ENCODE measurements at regions not wholly inside any gene's neighbourhood (a gene's known extent, or its start where the extent isn't known, plus 50 kb on each side); places are given as distances from the start of the nearest gene placed in this dataset.

DNA sequence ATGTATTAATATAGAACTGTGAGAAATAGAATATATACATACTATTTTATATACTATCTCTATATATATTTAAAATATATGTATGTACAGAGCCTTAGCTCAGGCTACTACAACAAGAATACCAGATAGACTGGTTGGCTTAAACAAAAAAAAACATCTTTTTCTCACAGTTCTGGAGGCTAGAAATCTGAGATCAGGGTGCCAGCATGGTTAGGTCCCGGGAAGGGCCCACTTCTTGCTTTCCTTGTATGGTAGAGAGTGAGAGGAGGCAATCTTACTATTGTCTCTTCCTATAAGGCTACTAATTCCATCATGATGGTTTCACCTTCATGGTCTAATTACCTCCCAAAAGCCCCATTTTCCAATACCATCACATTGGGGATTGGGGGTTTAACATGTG lies 613.0 kb downstream of the ZNF608 start:
- no peak for TF ChIP-seq GATA3 (IDR thresholded peaks at IDR 0.05; ENCODE audit: low read depth, low read length)
- no peak for TF ChIP-seq GATA2 (IDR thresholded peaks at IDR 0.05; ENCODE audit: low read depth, low read length)

Measured in SH-SY5Y (cell line).